ENCODE measurements at regions not wholly inside any gene's neighbourhood (a gene's known extent, or its start where the extent isn't known, plus 50 kb on each side); places are given as distances from the start of the nearest gene placed in this dataset.

- no peak for DNase-seq (ENCODE audit: low read depth in 2 of 2, low spot score in 1 of 2)
Measured at GRCh38 chr2:2702385-2702784, 371.3 kb upstream of the MYT1L start.

- DNase-seq (ENCODE audit: low read depth in 2 of 2, low spot score in 1 of 2) = no peak
Measured at GRCh38 chr2:2701813-2702212, 370.7 kb upstream of the MYT1L start.

GRCh38 chr2:2701176-2701781, 370.2 kb upstream of the MYT1L start:
- DNase-seq (ENCODE audit: low read depth in 2 of 2, low spot score in 1 of 2) = no peak

DNA sequence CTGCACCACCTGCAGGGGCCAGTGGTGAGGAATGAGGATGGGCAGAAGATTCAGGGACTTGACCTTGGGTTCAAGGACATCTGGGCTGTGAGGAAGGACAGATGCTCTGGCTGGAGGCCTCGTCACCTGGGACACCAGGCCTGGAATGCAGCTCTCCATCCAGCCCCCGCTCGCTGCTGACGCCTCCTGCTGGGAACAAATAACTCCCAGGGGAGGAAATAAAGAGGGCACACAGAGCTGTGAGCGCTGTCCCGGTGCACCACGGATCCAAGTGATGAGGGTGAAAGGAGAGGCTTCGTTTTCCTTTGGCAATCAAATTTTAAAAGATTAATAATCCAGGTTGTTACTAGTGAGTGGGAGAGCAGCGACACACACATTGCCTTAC, 368.0 kb upstream of the MYT1L start:
- no peak for DNase-seq (ENCODE audit: low read depth in 2 of 2, low spot score in 1 of 2)

GRCh38 chr2:2698182-2699120, 367.4 kb upstream of the MYT1L start:
- DNase-seq (ENCODE audit: low read depth in 2 of 2, low spot score in 1 of 2) = no peak

DNA sequence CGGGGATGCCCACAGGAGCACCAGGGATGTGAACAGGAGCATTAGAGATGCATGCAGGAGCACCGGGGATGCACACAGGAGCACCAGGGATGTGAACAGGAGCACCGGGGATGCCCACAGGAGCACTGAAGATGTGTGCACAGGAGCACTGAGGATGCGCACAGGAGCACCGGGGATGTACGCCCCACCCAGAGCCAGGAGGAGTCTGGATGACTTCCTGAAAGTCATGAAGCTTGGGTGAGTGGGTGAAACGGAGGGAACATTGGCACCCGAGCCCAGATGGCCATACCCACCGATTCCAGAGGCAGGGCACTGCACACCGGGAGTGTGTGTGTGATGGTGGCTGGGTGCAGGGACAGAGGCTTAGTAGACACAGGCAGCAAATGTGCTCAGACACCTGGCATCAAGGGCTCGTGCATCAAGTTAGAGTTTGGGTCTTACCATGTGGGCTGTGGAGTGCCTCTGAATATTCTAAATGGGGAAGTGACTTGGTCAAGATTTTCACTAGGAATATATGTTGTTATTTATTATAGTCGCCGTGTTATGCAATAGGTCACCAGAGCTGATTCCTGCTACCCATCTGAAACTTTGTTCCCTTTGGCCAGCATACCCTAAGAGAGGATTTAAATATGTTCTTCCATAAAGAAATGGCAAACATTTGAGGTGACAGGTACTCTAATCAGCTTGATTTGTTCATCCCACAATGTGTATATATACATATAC, 365.8 kb upstream of the MYT1L start:
- no peak for DNase-seq (ENCODE audit: low read depth in 2 of 2, low spot score in 1 of 2)

- DNase-seq (ENCODE audit: low read depth in 2 of 2, low spot score in 1 of 2) = no peak
Measured at GRCh38 chr2:2696325-2696724, 365.2 kb upstream of the MYT1L start.

DNA sequence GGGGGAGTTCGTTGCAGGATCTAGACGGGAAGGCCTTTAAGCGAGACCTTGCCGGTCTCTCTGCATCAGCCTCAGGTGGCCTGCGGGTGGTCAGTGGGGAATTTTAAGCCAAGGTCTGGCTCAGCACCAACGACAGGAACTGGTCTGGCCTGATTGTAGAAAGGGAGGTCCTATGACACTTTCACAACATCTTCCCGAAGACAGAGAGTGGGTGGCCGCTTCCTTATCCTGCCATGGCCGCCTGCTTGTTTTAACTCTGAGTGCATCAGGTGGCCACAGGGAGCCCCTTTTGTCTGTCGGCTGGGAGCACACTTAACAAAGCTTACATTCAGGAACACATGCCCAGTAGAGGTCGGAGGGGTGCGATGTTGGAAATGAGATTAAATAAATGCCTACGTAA, 363.7 kb upstream of the MYT1L start:
- no peak for DNase-seq (ENCODE audit: low read depth in 2 of 2, low spot score in 1 of 2)

- DNase-seq (ENCODE audit: low read depth in 2 of 2, low spot score in 1 of 2) = no peak
Measured at GRCh38 chr2:2692599-2693389, 361.7 kb upstream of the MYT1L start.

DNA sequence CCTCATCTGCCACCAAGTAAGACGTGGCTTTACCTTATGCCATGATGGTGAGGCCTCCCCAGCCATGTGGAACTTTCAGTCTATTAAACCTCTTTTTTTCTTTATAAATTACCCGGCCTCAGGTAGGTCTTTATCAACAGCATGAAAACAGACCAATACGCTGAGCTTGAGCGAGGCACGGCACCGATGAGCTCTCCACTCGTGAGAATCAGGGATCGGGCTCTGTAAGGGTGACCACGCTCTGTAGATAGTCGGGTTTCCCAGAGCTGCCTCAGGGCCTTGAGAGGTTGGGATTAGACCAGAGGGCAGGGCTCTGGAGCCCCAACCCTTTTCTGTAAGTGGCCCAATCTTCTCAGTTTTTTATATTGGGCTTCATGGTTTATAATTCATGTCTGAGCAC, 360.3 kb upstream of the MYT1L start:
- no peak for DNase-seq (ENCODE audit: low read depth in 2 of 2, low spot score in 1 of 2)

DNA sequence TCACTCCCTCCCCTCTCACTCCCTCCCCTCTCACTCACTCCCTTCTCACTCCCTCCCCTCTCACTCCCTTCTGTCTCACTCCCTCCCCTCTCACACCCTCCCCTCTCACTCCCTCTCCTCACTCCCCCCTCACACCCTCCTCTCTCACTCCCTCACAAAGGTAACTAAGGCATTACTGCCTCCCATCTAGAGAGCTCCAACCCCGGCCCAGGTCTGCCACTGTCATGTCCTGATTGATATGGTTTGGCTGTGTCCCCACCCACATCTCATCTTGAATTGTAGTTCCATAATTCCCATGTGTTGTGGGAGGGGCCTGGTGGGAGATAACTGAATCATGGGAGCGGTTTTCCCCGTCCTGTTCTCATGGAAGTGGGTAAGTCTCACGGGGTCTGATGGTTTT, 359.9 kb upstream of the MYT1L start:
- no peak for DNase-seq (ENCODE audit: low read depth in 2 of 2, low spot score in 1 of 2)

- no peak for DNase-seq (ENCODE audit: low read depth in 2 of 2, low spot score in 1 of 2)
Measured at GRCh38 chr2:2689306-2689705, 358.2 kb upstream of the MYT1L start.

GRCh38 chr2:2688254-2688653, 357.2 kb upstream of the MYT1L start:
- no peak for DNase-seq (ENCODE audit: low read depth in 2 of 2, low spot score in 1 of 2)

DNA sequence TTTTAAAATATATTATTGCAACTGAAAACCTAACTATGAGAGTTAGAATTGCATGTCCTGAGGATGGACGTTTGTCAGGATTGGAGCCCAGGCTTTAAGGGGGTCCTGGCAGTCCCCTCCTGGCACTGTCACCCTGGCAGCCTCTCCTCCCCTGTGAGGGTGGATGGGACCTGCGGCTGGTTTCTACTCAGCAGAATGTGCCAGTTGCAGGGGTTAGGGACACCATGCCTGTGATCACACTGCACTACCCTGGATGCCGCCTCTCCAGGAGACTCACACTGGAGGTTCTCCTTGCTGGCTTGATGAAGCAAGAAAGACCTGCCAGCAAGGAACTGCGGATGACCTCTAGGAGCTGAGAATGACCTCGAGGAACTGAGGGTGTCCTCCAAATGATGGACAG, 356.7 kb upstream of the MYT1L start:
- DNase-seq (ENCODE audit: low read depth in 2 of 2, low spot score in 1 of 2) = no peak

- no peak for DNase-seq (ENCODE audit: low read depth in 2 of 2, low spot score in 1 of 2)
Measured at GRCh38 chr2:2686222-2686621, 355.1 kb upstream of the MYT1L start.

DNA sequence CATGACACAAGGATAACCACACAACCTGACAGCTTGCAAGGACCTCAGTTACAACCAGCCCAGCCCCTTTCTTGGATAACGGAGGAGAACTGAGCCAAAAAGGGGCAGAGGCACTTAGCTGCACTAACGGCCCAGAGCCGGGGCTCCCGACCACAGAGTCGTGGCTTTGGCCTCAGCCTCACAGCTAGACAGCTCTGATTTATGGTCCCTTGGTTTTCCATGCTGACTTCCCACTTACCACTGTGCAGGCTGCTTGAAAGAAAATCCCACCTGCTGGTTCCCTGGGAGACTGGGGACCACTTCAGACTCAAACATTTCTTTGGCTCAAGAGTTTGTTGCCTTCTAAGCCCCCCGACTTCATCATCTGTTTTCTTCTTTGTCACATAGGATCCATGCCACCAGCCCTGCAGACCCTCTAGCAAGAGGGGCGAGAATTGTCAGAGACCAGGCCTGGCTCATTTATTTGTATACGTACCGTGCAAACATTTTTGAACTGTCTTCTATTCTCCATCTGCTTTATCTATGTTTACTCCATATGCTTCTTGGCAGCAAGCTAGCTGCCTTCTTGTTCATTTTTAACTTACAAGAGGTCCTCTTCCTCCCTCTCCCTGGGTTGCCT, 352.6 kb upstream of the MYT1L start:
- no peak for DNase-seq (ENCODE audit: low read depth in 2 of 2, low spot score in 1 of 2)

- no peak for DNase-seq (ENCODE audit: low read depth in 2 of 2, low spot score in 1 of 2)
Measured at GRCh38 chr2:2682700-2683342, 351.7 kb upstream of the MYT1L start.

- DNase-seq (ENCODE audit: low read depth in 2 of 2, low spot score in 1 of 2) = no peak
Measured at GRCh38 chr2:2681711-2682251, 350.7 kb upstream of the MYT1L start.

- DNase-seq (ENCODE audit: low read depth in 2 of 2, low spot score in 1 of 2) = no peak
Measured at GRCh38 chr2:2681085-2681484, 350.0 kb upstream of the MYT1L start.

DNA sequence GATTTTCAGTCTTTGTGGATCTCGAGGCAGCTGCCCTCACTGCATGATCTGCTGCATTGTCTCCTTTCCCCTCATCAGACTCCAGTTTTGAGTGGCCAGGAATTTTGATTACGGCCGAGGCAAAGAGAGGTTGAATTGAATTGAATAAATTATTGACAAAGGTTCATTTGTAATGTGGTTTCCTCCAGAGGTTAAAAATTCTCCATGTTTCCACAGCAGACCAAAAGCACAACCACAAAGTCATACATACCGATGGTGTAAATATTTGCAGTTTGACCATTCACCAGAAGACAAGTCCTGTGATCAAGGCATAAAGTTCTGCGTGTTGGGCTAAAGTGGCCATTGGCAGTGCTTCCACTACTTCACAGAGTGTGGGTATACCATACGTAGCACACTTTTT, 343.8 kb upstream of the MYT1L start:
- DNase-seq (ENCODE audit: low read depth in 2 of 2, low spot score in 1 of 2) = no peak

Measured in stimulated activated CD8-positive, alpha-beta memory T cell treated with anti-CD3 and anti-CD28 coated beads, Interleukin-4, amount 100 ng/mL, for 4 hours (primary cell).